ENCODE measurements at regions not wholly inside any gene's neighbourhood (a gene's known extent, or its start where the extent isn't known, plus 50 kb on each side); places are given as distances from the start of the nearest gene placed in this dataset.

GRCh38 chr1:227424953-227425352 is 106.7 kb upstream of the CDC42BPA start:
- H3K9me3 ChIP-seq = no peaks in the 10 kb centered on the region
- no peak overlapping the region for H3K27ac ChIP-seq
- no peak for TF ChIP-seq CTCF (IDR thresholded peaks at IDR 0.05)
- no peak for DNase-seq
- intact Hi-C loops (cut with DNase I) = loop anchor here in 1 of 2 donors (10.0 kb wide), 1 partner anchor 60 kb away; no protein-coding TSS in a partner anchor
- ATAC-seq = no peak
- H3K36me3 ChIP-seq = no peaks in the 10 kb centered on the region
- no peak overlapping the region for H3K4me3 ChIP-seq
- H3K4me1 ChIP-seq = peaks cover 0 to 11% of the 10 kb centered on the region in 2 donors
- no peaks in the 10 kb centered on the region for H3K27me3 ChIP-seq

GRCh38 chr1:227424159-227424680 is 105.9 kb upstream of the CDC42BPA start:
- intact Hi-C loops (cut with DNase I) = loop anchor here in 1 of 2 donors (10.0 kb wide), 1 partner anchor 59 kb away; no protein-coding TSS in a partner anchor
- Histone ChIP-seq H3K4me1 (peaks cover 0 to 3% of the 10 kb centered on the region in 2 donors), H3K9me3 (no peaks in the 10 kb centered on the region), H3K4me3 (no peak overlapping the region), H3K27me3 (no peaks in the 10 kb centered on the region), H3K36me3 (no peaks in the 10 kb centered on the region), H3K27ac (no peak overlapping the region)
- TF ChIP-seq CTCF (IDR thresholded peaks at IDR 0.05) = no peak
- no peak for ATAC-seq
- no peak for DNase-seq

GRCh38 chr1:227422581-227422980 is 104.3 kb upstream of the CDC42BPA start:
- DNase-seq (no peak), ATAC-seq (no peak)
- TF ChIP-seq CTCF (IDR thresholded peaks at IDR 0.05) = no peak
- no peaks in the 10 kb centered on the region for H3K36me3 ChIP-seq
- no peak overlapping the region for H3K27ac ChIP-seq
- no peaks in the 10 kb centered on the region for H3K4me1 ChIP-seq
- no peaks in the 10 kb centered on the region for H3K27me3 ChIP-seq
- no peak overlapping the region for H3K4me3 ChIP-seq
- H3K9me3 ChIP-seq = no peaks in the 10 kb centered on the region
- intact Hi-C loops (cut with DNase I) = loop anchor here in 1 of 2 donors (10.0 kb wide), 1 partner anchor 58 kb away; no protein-coding TSS in a partner anchor

GRCh38 chr1:227420147-227420546 is 101.9 kb upstream of the CDC42BPA start:
- no peak for TF ChIP-seq CTCF (IDR thresholded peaks at IDR 0.05)
- H3K27me3 ChIP-seq = no peaks in the 10 kb centered on the region
- H3K4me1 ChIP-seq = no peaks in the 10 kb centered on the region
- no peaks in the 10 kb centered on the region for H3K36me3 ChIP-seq
- ATAC-seq = no peak
- no peaks in the 10 kb centered on the region for H3K9me3 ChIP-seq
- no peak overlapping the region for H3K4me3 ChIP-seq
- intact Hi-C loops (cut with DNase I) = loop anchor here in 1 of 2 donors (10.0 kb wide), 1 partner anchor 55 kb away; no protein-coding TSS in a partner anchor
- no peak overlapping the region for H3K27ac ChIP-seq
- no peak for DNase-seq

GRCh38 chr1:227417756-227418480 is 99.6 kb upstream of the CDC42BPA start:
- Histone ChIP-seq H3K4me3 (no peak overlapping the region), H3K9me3 (no peaks in the 10 kb centered on the region), H3K27ac (no peak overlapping the region), H3K4me1 (no peaks in the 10 kb centered on the region), H3K27me3 (no peaks in the 10 kb centered on the region), H3K36me3 (no peaks in the 10 kb centered on the region)
- ATAC-seq (no peak), DNase-seq (no peak)
- no peak for TF ChIP-seq CTCF (IDR thresholded peaks at IDR 0.05)
- intact Hi-C loops (cut with DNase I) = no loop called here

Measured in left lung (tissue), 4 donors.